ENCODE measurements at regions not wholly inside any gene's neighbourhood (a gene's known extent, or its start where the extent isn't known, plus 50 kb on each side); places are given as distances from the start of the nearest gene placed in this dataset.

- Histone ChIP-seq H3K4me1 (ENCODE audit: insufficient read depth, low read length) (no peaks in the 10 kb centered on the region), H2AFZ (ENCODE audit: low read depth, low read length) (no peak overlapping the region), H3K27me3 (ENCODE audit: insufficient read depth, low read length) (no peaks in the 10 kb centered on the region), H3K4me3 (ENCODE audit: low read length) (no peak overlapping the region), H3K9me3 (ENCODE audit: low read length) (no peaks in the 10 kb centered on the region), H3K36me3 (ENCODE audit: insufficient read depth, low read length) (no peaks in the 10 kb centered on the region)
These were observed 273.2 kb downstream of the IL15 start for GRCh38 chr4:141909541-141909940.

DNA sequence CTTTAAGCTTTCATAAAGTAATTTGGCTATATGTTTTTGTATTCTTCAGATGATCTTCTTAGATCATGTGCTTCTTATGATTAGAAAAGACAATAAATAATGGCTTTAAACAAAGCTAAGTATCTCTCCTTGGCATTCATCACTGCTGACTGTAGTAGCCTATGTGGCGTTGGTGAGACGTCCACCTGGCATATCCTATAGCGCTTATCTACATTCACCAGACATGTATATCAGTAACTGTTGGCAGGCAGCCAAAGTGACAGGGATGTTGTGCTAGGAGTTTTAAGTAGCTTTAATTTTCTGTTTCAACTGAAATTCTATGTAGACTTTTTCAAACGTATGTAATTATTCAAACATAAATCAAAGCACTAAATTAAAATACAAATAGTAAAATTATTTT is 276.4 kb downstream of the IL15 start:
- Histone ChIP-seq H3K4me1 (ENCODE audit: insufficient read depth, low read length) (no peaks in the 10 kb centered on the region), H3K27me3 (ENCODE audit: insufficient read depth, low read length) (no peaks in the 10 kb centered on the region), H2AFZ (ENCODE audit: low read depth, low read length) (no peak overlapping the region), H3K4me3 (ENCODE audit: low read length) (no peak overlapping the region), H3K9me3 (ENCODE audit: low read length) (no peaks in the 10 kb centered on the region), H3K36me3 (ENCODE audit: insufficient read depth, low read length) (no peaks in the 10 kb centered on the region)

DNA sequence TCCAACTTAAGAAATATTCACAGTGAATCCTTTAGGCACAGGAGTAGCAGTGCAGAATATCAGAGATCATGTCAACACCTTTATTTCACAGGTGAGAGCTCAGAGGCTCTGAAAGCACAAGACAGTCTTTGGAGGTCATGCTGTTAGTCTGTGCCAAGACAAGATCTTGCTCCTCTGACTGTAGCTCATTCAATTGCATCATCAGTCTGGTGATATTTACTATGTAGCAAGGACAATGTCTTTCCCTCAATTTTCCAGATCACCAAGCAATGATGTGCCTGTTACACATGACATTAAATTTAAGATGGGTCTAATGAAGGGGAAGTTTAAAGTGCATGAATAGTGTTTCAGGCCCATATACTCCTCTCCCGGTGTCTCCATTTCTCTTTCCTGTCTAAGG is 277.5 kb downstream of the IL15 start:
- Histone ChIP-seq H3K4me1 (ENCODE audit: insufficient read depth, low read length) (no peaks in the 10 kb centered on the region), H3K36me3 (ENCODE audit: insufficient read depth, low read length) (no peaks in the 10 kb centered on the region), H3K27me3 (ENCODE audit: insufficient read depth, low read length) (no peaks in the 10 kb centered on the region), H3K9me3 (ENCODE audit: low read length) (no peaks in the 10 kb centered on the region), H3K4me3 (ENCODE audit: low read length) (no peak overlapping the region), H2AFZ (ENCODE audit: low read depth, low read length) (no peak overlapping the region)

DNA sequence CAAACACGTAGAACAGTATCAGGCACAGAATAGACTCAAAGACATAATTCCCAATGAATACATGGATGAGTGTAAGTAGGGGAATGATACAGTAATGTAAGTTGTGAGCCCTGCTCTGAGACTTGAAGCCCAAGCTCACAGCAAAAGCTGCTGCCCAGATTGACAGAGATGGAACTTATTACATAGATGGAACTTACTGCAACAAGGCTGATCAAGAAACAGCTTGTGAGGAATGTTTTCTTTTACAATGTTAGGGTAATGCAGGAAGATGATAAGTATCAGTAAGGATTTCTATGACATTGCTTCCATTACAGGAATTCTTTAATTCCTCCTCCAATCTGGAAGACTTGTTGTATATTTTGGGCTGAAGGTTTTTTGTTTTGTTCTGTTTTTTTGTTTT is 278.4 kb downstream of the IL15 start:
- Histone ChIP-seq H3K36me3 (ENCODE audit: insufficient read depth, low read length) (no peaks in the 10 kb centered on the region), H3K4me1 (ENCODE audit: insufficient read depth, low read length) (no peaks in the 10 kb centered on the region), H3K4me3 (ENCODE audit: low read length) (no peak overlapping the region), H2AFZ (ENCODE audit: low read depth, low read length) (no peak overlapping the region), H3K9me3 (ENCODE audit: low read length) (no peaks in the 10 kb centered on the region), H3K27me3 (ENCODE audit: insufficient read depth, low read length) (no peaks in the 10 kb centered on the region)

DNA sequence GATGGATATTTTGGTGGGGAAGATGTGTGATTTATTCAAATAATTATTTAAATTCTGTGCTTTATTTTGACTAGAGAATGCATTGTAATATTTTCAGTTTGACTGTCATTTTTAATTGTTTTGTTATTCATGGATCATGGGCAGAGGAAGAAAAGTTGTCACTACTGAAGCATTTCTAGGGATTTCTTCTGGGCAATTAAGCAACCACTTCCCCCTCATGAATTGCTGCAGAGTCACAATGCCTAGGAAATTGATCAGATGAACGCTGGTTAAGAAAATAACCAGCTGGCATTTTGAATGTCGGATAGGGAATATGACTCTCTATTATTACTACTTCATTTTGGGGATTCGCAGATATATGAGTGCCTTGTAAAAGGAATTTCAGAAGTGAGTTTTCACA is 283.3 kb downstream of the IL15 start:
- no peaks in the 10 kb centered on the region for H3K27me3 ChIP-seq (ENCODE audit: insufficient read depth, low read length)
- H3K9me3 ChIP-seq (ENCODE audit: low read length), result no peaks in the 10 kb centered on the region
- no peak overlapping the region for H3K4me3 ChIP-seq (ENCODE audit: low read length)
- no peaks in the 10 kb centered on the region for H3K36me3 ChIP-seq (ENCODE audit: insufficient read depth, low read length)
- no peak overlapping the region for H2AFZ ChIP-seq (ENCODE audit: low read depth, low read length)
- no peaks in the 10 kb centered on the region for H3K4me1 ChIP-seq (ENCODE audit: insufficient read depth, low read length)

DNA sequence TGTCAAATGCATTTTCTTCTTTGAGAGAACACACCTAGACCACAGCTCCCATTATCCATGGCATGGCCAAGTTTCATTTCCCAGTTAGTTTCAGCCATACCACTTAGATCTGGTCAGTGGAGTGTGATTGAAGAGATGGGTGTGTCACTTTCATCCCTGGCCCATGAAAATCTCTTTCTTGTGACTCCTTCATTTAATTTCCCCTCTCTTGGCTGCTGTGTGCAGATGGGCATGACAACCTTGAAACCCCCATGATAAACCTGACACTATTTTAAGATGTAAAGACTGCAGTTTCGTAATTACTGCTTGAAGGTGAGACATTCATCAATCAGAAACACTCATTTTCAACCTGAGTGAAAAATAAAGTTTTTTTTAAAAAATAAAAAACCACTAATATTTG is 284.9 kb downstream of the IL15 start:
- Histone ChIP-seq H3K4me1 (ENCODE audit: insufficient read depth, low read length) (no peaks in the 10 kb centered on the region), H2AFZ (ENCODE audit: low read depth, low read length) (no peak overlapping the region), H3K9me3 (ENCODE audit: low read length) (no peaks in the 10 kb centered on the region), H3K4me3 (ENCODE audit: low read length) (no peak overlapping the region), H3K27me3 (ENCODE audit: insufficient read depth, low read length) (no peaks in the 10 kb centered on the region), H3K36me3 (ENCODE audit: insufficient read depth, low read length) (no peaks in the 10 kb centered on the region)

DNA sequence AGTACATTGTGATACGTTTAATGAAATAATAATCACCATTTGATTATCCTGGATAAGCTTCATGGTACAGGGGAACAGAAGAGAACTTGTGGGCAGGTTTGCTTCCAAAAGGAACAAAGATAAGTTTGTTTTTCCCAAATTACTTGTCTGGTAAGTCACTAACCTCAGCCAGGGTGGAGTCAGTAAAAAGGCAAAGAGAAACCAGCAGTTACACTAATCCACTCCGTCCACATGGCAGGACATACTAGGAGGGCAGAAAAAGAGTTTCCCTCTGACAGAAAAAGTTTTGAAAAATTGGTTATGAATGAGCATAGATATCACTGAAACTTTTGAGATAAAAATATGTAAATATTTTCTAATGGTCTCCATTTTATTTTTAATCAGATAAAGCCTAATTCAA is 285.9 kb downstream of the IL15 start:
- H3K4me1 ChIP-seq (ENCODE audit: insufficient read depth, low read length), result no peaks in the 10 kb centered on the region
- H3K27me3 ChIP-seq (ENCODE audit: insufficient read depth, low read length), result no peaks in the 10 kb centered on the region
- H2AFZ ChIP-seq (ENCODE audit: low read depth, low read length), result no peak overlapping the region
- H3K36me3 ChIP-seq (ENCODE audit: insufficient read depth, low read length), result no peaks in the 10 kb centered on the region
- no peak overlapping the region for H3K4me3 ChIP-seq (ENCODE audit: low read length)
- H3K9me3 ChIP-seq (ENCODE audit: low read length), result no peaks in the 10 kb centered on the region

GRCh38 chr4:141926406-141926805 is 290.0 kb downstream of the IL15 start:
- no peak overlapping the region for H2AFZ ChIP-seq (ENCODE audit: low read depth, low read length)
- H3K36me3 ChIP-seq (ENCODE audit: insufficient read depth, low read length), result no peaks in the 10 kb centered on the region

DNA sequence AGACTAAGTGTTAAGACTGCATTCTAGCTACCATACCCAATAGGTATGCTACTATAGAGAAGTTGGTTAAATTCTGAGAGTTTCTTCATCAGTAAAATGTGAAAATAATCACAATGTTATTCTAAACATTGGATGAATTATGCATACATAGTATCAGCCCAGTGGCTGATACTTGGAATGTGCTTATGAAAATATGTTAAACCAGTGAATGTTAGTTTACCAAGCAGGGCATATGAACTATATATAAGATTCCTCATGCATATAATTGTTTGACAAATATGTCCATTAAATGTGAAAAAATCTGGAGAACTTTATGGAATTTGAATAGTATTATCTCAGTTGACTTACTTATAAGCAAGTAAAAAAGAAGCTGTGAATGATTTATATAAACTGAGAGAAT is 296.1 kb downstream of the IL15 start:
- H3K4me1 ChIP-seq (ENCODE audit: insufficient read depth, low read length), result no peaks in the 10 kb centered on the region
- no peaks in the 10 kb centered on the region for H3K27me3 ChIP-seq (ENCODE audit: insufficient read depth, low read length)
- H3K4me3 ChIP-seq (ENCODE audit: low read length), result no peak overlapping the region
- no peak overlapping the region for H2AFZ ChIP-seq (ENCODE audit: low read depth, low read length)
- no peaks in the 10 kb centered on the region for H3K36me3 ChIP-seq (ENCODE audit: insufficient read depth, low read length)
- no peaks in the 10 kb centered on the region for H3K9me3 ChIP-seq (ENCODE audit: low read length)

More at GRCh38 chr4:141926406-141926805, 290.0 kb downstream of the IL15 start:
- no peaks in the 10 kb centered on the region for H3K4me1 ChIP-seq (ENCODE audit: insufficient read depth, low read length)
- no peaks in the 10 kb centered on the region for H3K27me3 ChIP-seq (ENCODE audit: insufficient read depth, low read length)
- H3K9me3 ChIP-seq (ENCODE audit: low read length), result no peaks in the 10 kb centered on the region
- no peak overlapping the region for H3K4me3 ChIP-seq (ENCODE audit: low read length)

DNA sequence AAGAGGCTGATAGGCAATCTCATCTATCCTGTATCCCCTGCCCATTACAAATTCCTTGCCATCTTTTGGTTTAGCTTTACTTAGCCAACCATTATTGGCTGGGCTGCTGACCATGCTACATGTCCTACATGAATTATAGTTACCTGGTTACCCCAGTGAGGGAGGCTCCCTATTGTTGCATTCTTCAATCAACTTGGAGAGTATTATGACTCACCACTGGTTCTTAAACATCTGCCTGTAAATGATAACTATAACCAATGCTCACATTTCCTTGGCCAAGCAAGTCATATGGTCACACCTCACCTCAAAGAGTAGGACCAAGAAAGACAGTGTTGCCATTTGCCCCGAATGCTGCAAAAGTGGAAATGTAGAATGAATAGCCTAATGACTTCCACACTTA is 297.6 kb downstream of the IL15 start:
- H2AFZ ChIP-seq (ENCODE audit: low read depth, low read length), result no peak overlapping the region
- no peaks in the 10 kb centered on the region for H3K9me3 ChIP-seq (ENCODE audit: low read length)
- no peaks in the 10 kb centered on the region for H3K27me3 ChIP-seq (ENCODE audit: insufficient read depth, low read length)
- H3K36me3 ChIP-seq (ENCODE audit: insufficient read depth, low read length), result no peaks in the 10 kb centered on the region
- no peaks in the 10 kb centered on the region for H3K4me1 ChIP-seq (ENCODE audit: insufficient read depth, low read length)
- H3K4me3 ChIP-seq (ENCODE audit: low read length), result no peak overlapping the region

DNA sequence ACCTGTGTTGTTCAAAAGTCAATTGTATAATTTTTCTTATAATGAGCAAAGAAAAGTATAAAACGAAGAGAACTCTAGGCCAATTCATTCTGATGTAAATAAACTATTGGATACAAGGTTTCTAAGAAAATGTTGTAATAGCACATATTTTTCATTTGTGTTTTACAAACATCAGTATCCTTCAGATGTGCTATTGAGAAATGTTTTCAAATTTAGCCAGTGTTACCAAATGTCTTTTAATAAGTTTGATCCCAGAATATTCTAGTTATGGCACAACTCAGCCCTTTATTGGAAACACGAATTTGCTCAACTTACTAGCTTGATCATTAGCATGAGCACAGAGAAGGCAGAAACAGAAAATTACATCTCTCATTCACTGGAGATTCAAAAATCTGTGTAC is 319.3 kb downstream of the IL15 start:
- H3K9me3 ChIP-seq (ENCODE audit: low read length), result no peaks in the 10 kb centered on the region
- no peak overlapping the region for H2AFZ ChIP-seq (ENCODE audit: low read depth, low read length)
- H3K4me1 ChIP-seq (ENCODE audit: insufficient read depth, low read length), result no peaks in the 10 kb centered on the region
- H3K36me3 ChIP-seq (ENCODE audit: insufficient read depth, low read length), result no peaks in the 10 kb centered on the region
- no peak overlapping the region for H3K4me3 ChIP-seq (ENCODE audit: low read length)
- no peaks in the 10 kb centered on the region for H3K27me3 ChIP-seq (ENCODE audit: insufficient read depth, low read length)

GRCh38 chr4:141957416-141957815 is 321.0 kb downstream of the IL15 start:
- Histone ChIP-seq H3K27me3 (ENCODE audit: insufficient read depth, low read length) (no peaks in the 10 kb centered on the region), H3K4me1 (ENCODE audit: insufficient read depth, low read length) (no peaks in the 10 kb centered on the region), H3K4me3 (ENCODE audit: low read length) (no peak overlapping the region), H3K9me3 (ENCODE audit: low read length) (no peaks in the 10 kb centered on the region), H2AFZ (ENCODE audit: low read depth, low read length) (no peak overlapping the region), H3K36me3 (ENCODE audit: insufficient read depth, low read length) (no peaks in the 10 kb centered on the region)

- H3K4me1 ChIP-seq (ENCODE audit: insufficient read depth, low read length), result no peaks in the 10 kb centered on the region
- H3K9me3 ChIP-seq (ENCODE audit: low read length), result no peaks in the 10 kb centered on the region
- H3K4me3 ChIP-seq (ENCODE audit: low read length), result no peak overlapping the region
- H2AFZ ChIP-seq (ENCODE audit: low read depth, low read length), result no peak overlapping the region
- H3K36me3 ChIP-seq (ENCODE audit: insufficient read depth, low read length), result no peaks in the 10 kb centered on the region
- no peaks in the 10 kb centered on the region for H3K27me3 ChIP-seq (ENCODE audit: insufficient read depth, low read length)
These were observed 326.1 kb downstream of the IL15 start for GRCh38 chr4:141962486-141962885.

GRCh38 chr4:141971869-141972268 is 335.5 kb downstream of the IL15 start:
- Histone ChIP-seq H3K4me3 (ENCODE audit: low read length) (no peak overlapping the region), H2AFZ (ENCODE audit: low read depth, low read length) (no peak overlapping the region), H3K4me1 (ENCODE audit: insufficient read depth, low read length) (no peaks in the 10 kb centered on the region), H3K9me3 (ENCODE audit: low read length) (peaks cover 2% of the 10 kb centered on the region), H3K27me3 (ENCODE audit: insufficient read depth, low read length) (no peaks in the 10 kb centered on the region), H3K36me3 (ENCODE audit: insufficient read depth, low read length) (no peaks in the 10 kb centered on the region)
